PFSK-1 (cell line): ENCODE measurements at regions not wholly inside any gene's neighbourhood (a gene's known extent, or its start where the extent isn't known, plus 50 kb on each side); places are given as distances from the start of the nearest gene placed in this dataset.

Experiments
- POLR2AphosphoS5 ChIP-seq: IDR thresholded peaks from 2 replicates; pipeline ENCODE4 v1.6.1; 2012; ENCODE audit warnings: low read depth, mild to moderate bottlenecking, control low read depth, low read length, moderate library complexity
- SIN3A ChIP-seq: IDR thresholded peaks from 2 replicates; pipeline ENCODE4 v1.6.1; 2012; ENCODE audit warnings: mild to moderate bottlenecking, low read length, moderate library complexity, borderline replicate concordance; ENCODE audit not compliant: insufficient read depth
- TAF1 ChIP-seq: IDR thresholded peaks from 2 replicates; pipeline ENCODE4 v1.6.1; 2012; ENCODE audit warnings: low read length, control low read depth, borderline replicate concordance; ENCODE audit not compliant: insufficient read depth
- TF ChIP-seq, protein P1 (sequence below), 2 experiments: IDR thresholded peaks; 2 replicates each; pipeline versions ENCODE4 v1.6.1 to v1.8.0; 2011 to 2012; ENCODE audit warnings: low read depth in 2 of 2, low read length in 2 of 2, control low read depth in 1 of 2, inconsistent platforms in 1 of 2, mild to moderate bottlenecking in 1 of 2, moderate library complexity in 1 of 2; ENCODE audit not compliant: insufficient read depth in 1 of 2

DNA sequence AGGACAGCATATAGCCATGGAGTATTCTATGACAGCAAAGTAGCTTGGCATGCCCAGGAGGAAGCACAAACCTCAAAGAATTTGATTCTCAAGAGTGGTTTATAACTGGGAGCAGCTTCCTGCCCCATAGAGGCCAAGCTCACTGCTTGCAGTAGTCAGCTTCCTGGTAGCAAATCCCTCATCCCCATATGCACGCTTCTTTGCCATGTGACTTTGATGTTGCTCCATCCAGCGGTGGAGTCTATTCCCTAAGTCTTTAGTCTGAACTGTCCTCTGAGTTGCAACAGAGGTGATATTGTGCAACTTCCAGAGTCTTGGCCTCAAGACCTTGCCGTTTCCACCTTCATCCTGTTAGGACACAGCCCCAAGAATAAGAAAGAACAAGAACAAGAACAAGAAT, 996.8 kb upstream of the TMEM132C start:
- TF ChIP-seq TAF1 (no peak), POLR2AphosphoS5 (no peak), SIN3A (no peak)
- TF ChIP-seq, protein P1, sequence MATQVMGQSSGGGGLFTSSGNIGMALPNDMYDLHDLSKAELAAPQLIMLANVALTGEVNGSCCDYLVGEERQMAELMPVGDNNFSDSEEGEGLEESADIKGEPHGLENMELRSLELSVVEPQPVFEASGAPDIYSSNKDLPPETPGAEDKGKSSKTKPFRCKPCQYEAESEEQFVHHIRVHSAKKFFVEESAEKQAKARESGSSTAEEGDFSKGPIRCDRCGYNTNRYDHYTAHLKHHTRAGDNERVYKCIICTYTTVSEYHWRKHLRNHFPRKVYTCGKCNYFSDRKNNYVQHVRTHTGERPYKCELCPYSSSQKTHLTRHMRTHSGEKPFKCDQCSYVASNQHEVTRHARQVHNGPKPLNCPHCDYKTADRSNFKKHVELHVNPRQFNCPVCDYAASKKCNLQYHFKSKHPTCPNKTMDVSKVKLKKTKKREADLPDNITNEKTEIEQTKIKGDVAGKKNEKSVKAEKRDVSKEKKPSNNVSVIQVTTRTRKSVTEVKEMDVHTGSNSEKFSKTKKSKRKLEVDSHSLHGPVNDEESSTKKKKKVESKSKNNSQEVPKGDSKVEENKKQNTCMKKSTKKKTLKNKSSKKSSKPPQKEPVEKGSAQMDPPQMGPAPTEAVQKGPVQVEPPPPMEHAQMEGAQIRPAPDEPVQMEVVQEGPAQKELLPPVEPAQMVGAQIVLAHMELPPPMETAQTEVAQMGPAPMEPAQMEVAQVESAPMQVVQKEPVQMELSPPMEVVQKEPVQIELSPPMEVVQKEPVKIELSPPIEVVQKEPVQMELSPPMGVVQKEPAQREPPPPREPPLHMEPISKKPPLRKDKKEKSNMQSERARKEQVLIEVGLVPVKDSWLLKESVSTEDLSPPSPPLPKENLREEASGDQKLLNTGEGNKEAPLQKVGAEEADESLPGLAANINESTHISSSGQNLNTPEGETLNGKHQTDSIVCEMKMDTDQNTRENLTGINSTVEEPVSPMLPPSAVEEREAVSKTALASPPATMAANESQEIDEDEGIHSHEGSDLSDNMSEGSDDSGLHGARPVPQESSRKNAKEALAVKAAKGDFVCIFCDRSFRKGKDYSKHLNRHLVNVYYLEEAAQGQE (IDR thresholded peaks at IDR 0.05; ENCODE audit: insufficient read depth in 1 of 2, low read depth in 2 of 2, low read length in 2 of 2) = no peak
